HG03520 (cell line): ENCODE measurements at regions not wholly inside any gene's neighbourhood (a gene's known extent, or its start where the extent isn't known, plus 50 kb on each side); places are given as distances from the start of the nearest gene placed in this dataset.

ENCODE experiments used
- ATAC-seq: cut with Tn5 transposase; IDR thresholded peaks from one replicate; pipeline ENCODE4 v1.9.1; 2021; ENCODE audit warnings: mild to moderate bottlenecking, moderate library complexity; ENCODE audit not compliant: unreplicated experiment

DNA sequence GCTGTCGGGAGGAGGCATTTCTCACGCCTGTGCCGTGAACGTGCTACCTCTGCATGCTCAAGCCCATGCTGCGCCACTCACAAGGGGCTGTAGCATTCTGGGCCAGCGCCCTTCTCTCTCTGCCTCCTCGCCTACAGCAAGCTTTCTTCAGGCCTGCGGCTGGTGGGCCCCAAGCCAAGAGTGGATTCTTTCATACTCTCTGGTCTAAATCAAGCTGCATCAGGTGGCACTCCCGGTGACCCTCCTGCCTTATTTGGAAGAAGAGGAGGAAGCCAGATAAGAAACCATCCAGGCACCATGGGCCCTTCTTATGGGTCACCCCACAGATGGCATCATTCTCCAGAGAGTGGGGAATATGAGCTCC lies 86.7 kb upstream of the DUSP5 start:
- ATAC-seq: no peak

DNA sequence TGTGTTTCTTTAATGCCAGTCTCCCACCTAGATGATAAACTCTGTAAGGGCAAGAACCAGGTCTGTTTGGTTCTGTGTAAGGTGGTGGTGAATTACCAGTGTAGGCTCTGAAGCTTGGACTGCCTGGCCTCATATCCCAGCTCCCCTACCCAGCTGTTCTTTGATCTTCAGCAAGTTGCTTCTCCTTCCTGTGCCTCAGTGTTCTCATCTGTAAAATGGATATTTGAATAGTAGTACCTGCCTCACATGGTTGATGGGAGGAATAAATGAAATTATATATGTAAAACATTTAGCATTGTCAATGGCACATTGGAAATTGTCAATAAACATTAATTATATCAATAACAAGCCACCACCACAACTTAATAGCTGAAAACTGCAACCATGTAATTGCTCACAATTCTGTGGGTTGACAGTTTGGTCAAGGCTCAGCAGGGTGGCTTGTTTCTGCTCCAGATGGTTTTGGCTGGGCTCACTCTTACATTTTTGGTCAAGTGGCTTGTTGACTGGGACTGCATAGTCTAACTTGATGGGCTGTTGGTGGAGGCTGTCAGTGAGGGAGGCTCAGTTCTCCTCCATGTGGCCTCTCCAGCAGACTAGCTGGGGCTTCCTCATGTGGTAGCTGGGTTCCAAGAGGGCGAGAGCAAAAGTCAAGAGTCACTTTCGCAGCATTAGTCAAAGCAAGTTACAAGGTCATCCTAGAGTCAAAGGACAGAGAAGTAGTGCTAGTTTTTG lies 84.5 kb upstream of the DUSP5 start:
- no peak for ATAC-seq

DNA sequence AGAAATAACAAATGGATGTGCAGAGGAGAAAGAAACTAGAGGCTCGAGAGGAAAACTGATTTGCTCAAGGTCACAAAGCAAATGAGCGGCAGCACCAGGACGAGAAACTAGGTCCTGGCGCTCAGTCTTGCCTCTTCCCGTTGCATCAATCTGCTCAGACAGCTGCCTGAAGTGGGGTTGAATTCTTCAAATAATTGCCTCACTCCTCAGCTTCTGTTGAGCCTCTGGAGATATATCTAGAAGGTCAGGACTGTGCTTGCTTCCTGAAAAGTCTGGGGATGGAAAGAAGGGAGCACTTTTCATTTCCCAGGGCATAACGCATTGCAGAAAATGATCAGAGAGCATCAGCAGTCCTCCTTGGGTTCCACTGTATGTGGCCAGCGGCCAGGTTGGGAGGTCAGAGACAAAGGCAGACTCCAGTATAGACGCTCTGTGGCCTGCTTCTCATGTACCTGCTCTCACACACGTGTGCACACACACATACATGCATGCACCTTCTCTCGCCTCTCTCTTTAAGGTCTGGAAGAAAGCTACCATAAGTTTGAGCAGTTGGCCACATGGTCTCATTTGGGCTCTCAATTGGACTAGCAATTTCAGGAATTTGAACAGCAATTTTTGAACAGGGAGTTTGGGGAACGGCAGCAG lies 83.7 kb upstream of the DUSP5 start:
- ATAC-seq: peak; percentile 9

DNA sequence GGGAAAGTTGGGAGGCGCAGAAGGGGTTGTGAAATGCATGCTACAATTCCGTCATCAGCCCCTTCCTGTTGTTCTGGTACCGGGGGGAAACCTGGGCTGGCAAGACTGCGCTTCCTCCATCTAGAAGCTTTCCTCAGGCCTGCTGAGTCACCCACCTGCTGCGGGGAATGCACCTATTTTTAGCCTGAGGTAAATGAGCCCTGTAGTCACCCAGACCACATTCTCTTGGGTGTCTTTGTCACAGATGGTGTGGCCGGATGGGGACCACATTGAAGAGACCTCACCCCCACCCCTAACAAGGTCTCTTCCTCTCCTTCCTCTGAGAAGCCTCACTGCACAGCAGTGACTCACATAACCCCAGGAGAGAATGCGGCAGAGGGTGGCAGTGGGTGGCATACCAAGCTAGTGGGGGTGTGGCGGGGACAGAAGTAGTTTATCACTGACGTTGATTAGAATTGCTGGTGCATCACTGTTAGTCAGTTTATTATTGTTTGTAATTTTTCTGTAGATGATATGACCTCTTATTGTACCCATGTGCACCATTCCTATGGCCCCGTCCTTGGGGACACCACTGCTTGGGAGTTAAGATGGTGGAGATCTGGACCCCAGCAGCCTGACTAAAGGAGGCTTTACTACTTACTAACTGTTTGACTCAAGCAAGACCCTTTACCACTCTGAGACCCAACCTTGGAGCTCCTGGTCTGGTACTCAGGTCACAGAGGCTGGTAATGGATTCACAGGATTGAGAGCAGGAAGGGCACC lies 83.0 kb upstream of the DUSP5 start:
- ATAC-seq: peak; percentile 73

DNA sequence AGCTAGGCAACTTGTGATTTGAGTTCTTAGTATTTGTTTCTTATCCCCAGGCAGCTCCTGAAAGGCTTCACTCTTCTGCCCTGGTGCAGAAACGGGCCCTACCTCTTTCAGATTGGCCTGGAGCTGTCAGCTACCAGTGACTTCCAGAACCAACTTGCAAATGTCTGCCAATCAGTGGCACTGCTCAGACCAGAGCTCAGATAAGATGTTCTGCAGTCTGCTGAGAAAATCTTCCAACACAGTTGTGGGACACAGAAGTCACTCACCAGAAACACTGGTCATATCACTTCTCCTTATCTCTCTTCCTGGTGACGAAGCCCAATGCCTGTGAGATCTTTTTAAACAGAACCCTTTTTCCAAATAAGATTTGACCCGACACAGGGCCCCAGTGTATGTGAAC lies 81.9 kb upstream of the DUSP5 start:
- no peak for ATAC-seq

- ATAC-seq: no peak
These were observed 80.7 kb upstream of the DUSP5 start for GRCh38 chr10:110416776-110417711.

DNA sequence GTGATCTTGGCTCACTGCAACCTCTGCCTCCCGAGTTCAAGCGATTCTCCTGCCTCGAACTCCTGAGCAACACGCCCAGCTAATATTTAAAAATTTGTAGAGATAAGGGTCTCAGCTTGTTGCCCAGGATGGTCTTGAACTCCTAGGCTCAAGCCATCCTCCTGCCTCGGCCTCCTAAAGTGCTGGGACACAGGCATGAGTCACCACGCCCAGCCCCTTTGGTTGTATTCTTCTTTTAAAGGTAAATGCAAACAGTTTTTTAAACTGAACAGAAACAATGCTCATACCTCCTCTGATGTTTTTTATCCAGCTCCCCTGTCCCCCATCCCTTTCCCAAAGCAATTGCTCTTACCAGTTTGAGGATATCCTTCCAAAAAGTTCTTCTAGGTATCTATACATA lies 79.5 kb upstream of the DUSP5 start:
- no peak for ATAC-seq

DNA sequence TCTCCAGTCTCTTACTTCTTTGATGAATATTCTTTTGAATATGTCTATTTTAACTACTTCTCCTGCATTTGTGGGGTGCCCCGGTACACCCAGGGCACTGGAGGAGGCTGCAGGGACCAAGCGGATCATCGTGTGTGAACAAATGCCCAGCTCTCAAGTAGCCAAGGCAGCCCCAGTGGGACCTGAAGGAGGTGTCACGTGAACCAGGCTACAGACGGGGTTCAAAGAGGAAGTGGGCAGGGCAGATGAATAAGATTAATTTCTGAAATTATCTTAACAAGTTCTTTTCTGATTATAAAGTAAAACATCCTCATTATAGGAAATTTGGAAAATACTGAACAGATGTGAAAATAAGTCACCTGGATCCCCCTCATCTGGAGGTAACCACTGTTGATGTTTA lies 78.4 kb upstream of the DUSP5 start:
- ATAC-seq: no peak

GRCh38 chr10:110420401-110421193 lies 77.1 kb upstream of the DUSP5 start:
- ATAC-seq: no peak

- ATAC-seq: no peak
These were observed 76.1 kb upstream of the DUSP5 start for GRCh38 chr10:110421512-110422138.

DNA sequence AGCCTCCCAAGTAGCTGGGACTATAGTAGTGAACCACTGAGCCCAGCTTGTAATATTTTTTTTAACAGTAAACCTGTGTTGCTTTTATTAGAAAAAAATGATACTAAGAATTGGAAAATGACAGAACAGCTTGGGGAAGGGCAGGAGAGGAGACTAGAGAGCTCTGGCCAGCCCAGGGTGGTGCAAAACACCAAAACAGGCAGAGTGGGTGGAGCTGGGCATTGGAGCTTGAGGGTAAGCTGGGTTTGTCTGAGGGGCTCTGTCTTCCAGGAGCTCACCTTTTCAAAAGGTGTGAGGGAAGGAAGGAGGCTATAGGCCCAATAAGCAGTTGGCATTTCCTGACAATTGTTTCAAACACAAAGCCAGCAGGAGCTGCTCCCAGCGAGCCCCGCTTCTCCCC lies 75.2 kb upstream of the DUSP5 start:
- ATAC-seq: no peak

DNA sequence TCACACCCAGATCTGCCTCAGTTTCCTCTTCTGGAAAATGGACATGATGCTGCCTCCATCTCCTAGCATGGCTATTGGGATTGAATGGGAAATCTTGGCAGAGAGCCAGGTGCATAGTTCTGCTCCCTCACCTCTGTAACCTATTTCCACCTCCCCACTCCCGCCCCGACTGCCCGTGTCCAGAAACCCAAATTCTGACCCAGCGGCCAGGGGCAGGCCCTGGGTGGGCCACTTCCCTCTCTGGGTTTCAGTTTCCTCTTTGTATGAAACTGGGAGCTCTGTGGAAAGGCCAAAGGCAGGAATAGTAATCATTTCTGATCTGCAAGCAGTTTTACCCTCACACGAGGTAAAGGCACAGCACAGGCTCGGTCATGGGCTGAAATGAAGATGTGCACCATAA lies 74.1 kb upstream of the DUSP5 start:
- no peak for ATAC-seq

GRCh38 chr10:110425684-110426293 lies 71.9 kb upstream of the DUSP5 start:
- peak; percentile 83 for ATAC-seq

DNA sequence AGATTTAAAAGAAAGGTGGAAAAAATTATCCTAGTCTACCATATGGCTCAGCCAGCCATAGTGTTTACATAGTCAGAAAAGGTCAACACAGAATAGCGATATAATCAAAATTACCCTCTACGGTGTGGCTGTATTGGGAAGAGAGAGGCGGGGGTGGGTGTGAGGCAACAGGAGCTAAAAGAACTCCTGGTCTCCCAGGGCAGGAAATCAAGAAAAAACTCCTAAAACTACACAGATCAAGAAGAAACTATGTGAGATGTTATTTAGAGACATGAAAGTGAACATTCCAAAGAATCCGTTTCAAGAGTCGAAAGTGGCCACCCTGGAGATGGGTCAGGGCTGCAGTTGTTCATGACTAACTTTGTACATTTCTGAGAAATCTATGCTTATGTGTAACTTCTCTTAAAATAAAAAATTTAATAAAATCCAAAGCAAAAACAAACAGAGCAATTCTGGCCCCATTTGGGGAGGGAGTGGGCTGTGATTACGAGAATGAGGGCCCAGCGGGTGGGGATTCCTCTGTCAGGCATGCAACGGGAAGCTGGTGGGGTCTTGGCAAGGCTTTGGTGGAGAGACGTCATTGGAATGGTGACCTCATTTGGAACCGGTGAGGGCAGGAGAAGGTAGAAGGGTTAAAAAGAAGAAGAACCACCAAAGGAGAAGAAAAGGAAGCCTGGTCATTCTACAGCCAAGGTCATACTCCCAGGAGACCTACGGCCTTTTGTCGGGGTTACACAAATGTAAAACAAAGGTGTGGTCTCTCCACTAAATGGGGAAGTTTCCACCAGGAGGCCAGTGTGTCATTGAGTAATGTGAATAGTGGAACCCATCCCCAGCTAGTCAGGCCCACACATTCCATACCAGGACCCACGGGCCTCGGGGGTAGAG lies 71.2 kb upstream of the DUSP5 start:
- no peak for ATAC-seq

GRCh38 chr10:110429301-110429700 lies 68.4 kb upstream of the DUSP5 start:
- ATAC-seq: no peak

DNA sequence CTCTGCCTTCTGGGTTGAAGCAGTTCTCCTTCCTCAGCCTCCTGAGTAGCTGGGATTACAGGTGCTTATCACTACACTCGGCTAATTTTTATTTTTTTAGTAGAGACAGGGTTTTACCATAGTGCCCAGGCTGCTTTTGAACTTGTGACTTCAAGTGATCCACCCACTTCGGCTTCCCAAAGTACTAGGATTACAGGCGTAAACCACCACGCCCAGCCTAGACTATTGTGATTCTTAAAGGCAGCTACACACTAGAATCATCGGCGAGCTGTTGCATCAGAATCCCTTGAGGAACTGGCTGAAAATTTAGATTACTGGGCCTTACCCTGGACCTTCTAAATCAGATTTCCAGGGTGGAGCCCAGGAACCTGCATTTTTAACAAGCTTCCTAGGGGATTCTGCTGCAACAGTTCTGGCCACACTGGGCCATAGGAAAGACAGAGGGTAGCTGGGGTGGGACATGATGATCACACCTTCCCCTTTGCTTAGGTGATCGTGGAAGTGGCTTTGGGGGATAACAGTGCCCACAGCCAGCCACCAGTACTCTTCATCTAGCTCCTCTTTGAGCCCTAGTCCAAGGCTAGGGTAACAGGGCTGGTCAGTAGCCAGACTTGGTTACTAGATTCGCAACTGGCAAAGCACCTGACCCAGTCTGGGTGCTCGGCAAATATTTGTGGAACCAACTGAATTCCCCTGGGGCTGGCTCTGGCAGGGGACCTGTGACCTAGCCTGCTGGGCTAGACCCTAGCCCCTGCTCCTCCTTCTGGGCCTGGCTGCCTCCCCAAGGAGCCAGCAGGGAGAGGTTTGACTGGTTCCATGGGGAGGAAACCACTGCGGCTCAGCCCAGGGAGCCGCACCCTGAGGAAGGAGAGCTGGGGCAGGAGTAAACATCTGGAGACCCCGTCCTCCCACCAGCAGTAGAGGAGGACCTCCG lies 67.1 kb upstream of the DUSP5 start:
- no peak for ATAC-seq

GRCh38 chr10:110431659-110432058 lies 66.0 kb upstream of the DUSP5 start:
- ATAC-seq: no peak
